ENCODE measurements at regions not wholly inside any gene's neighbourhood (a gene's known extent, or its start where the extent isn't known, plus 50 kb on each side); places are given as distances from the start of the nearest gene placed in this dataset.

DNA sequence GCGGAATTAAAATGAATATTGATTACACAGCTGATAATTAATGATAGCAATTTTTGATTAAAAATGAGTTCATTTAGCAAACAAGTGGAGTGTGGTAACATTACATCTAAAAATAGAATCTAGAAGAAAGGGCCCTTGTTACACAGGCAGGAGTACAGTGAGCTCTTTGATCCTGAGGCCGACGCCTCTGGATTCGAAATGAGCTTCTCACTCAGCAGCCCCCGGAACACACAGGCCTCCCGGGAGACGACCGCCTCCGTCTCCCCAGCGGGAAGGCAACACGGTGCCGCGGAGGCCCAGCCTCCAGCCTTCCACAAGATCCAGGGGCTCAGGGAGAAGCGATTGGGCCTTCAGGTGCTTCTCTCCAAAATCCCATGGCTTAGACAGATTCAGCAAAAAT is 379.1 kb downstream of the BRD1 start:
- TF ChIP-seq, protein P1, sequence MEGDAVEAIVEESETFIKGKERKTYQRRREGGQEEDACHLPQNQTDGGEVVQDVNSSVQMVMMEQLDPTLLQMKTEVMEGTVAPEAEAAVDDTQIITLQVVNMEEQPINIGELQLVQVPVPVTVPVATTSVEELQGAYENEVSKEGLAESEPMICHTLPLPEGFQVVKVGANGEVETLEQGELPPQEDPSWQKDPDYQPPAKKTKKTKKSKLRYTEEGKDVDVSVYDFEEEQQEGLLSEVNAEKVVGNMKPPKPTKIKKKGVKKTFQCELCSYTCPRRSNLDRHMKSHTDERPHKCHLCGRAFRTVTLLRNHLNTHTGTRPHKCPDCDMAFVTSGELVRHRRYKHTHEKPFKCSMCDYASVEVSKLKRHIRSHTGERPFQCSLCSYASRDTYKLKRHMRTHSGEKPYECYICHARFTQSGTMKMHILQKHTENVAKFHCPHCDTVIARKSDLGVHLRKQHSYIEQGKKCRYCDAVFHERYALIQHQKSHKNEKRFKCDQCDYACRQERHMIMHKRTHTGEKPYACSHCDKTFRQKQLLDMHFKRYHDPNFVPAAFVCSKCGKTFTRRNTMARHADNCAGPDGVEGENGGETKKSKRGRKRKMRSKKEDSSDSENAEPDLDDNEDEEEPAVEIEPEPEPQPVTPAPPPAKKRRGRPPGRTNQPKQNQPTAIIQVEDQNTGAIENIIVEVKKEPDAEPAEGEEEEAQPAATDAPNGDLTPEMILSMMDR (IDR thresholded peaks at IDR 0.05), result no peak
- TF ChIP-seq ZFX (IDR thresholded peaks at IDR 0.05; ENCODE audit: borderline replicate concordance), result no peak
